ENCODE measurements at regions not wholly inside any gene's neighbourhood (a gene's known extent, or its start where the extent isn't known, plus 50 kb on each side); places are given as distances from the start of the nearest gene placed in this dataset.
"Not testable (repeated sequence)": the region's sequence is repeated elsewhere in the genome, so short reads cannot be mapped to it uniquely, and the experiment has no call there.

GRCh38 chr9:13806714-13807113 lies 507.2 kb downstream of the NFIB start:
- FAIRE-seq (no peak), DNase-seq (no peak)
- 57 to 77% (median 64%) methylated on average over 2 of the region's 2 CpGs for WGBS, 3 donors

GRCh38 chr9:13805546-13805945 lies 508.4 kb downstream of the NFIB start:
- Histone ChIP-seq H3K36me3 (ENCODE audit: control insufficient read depth in 3 of 3, insufficient read depth in 2 of 3, low read depth in 1 of 3, low read length in 3 of 3) (no peaks in the 10 kb centered on the region), H3K9me3 (ENCODE audit: control insufficient read depth in 2 of 2, insufficient read depth in 1 of 2, low read depth in 1 of 2, low read length in 1 of 2) (no peaks in the 10 kb centered on the region), H3K4me1 (ENCODE audit: control insufficient read depth in 3 of 3, insufficient read depth in 2 of 3, low read depth in 1 of 3, low read length in 2 of 3) (no peaks in the 10 kb centered on the region), H3K27ac (ENCODE audit: low read depth in 1 of 3, low read length in 2 of 3) (no peak overlapping the region), H3K4me3 (ENCODE audit: low read depth in 1 of 3, low read length in 3 of 3) (no peak overlapping the region), H3K27me3 (ENCODE audit: control insufficient read depth in 3 of 3, insufficient read depth in 3 of 3, low read length in 3 of 3) (no peaks in the 10 kb centered on the region)
- 64 to 71% (median 67%) methylated on average over 5 of the region's 5 CpGs for WGBS, 3 donors
- FAIRE-seq (no peak), DNase-seq (no peak)

More at GRCh38 chr9:13806714-13807113, 507.2 kb downstream of the NFIB start:
- Histone ChIP-seq H3K4me1 (ENCODE audit: control insufficient read depth in 3 of 3, insufficient read depth in 2 of 3, low read depth in 1 of 3, low read length in 2 of 3) (no peaks in the 10 kb centered on the region), H3K27ac (ENCODE audit: low read depth in 1 of 3, low read length in 2 of 3) (no peak overlapping the region), H3K4me3 (ENCODE audit: low read depth in 1 of 3, low read length in 3 of 3) (no peak overlapping the region), H3K27me3 (ENCODE audit: control insufficient read depth in 3 of 3, insufficient read depth in 3 of 3, low read length in 3 of 3) (no peaks in the 10 kb centered on the region), H3K9me3 (ENCODE audit: control insufficient read depth in 2 of 2, insufficient read depth in 1 of 2, low read depth in 1 of 2, low read length in 1 of 2) (no peaks in the 10 kb centered on the region), H3K36me3 (ENCODE audit: control insufficient read depth in 3 of 3, insufficient read depth in 2 of 3, low read depth in 1 of 3, low read length in 3 of 3) (no peaks in the 10 kb centered on the region)

DNA sequence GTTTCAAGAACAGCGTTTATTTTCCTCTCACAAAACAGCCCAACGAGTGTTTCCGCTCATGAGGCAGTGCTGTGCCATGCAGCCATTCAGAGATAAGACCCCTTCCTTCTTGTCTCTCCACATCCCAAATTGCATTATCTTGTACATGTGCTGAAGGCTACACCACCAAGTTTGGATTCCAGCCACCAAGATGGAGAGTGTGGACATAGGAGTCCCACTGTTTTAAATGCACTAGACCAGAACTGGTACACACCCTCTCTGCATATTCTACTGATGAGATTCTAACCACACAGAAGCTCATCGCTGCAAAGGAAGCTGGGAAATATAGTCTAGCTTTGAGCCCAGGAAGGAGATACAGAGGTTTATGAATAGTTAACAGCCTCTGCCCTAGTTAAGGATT lies 509.4 kb downstream of the NFIB start:
- FAIRE-seq: no peak
- no peak for DNase-seq
- Histone ChIP-seq H3K27me3 (ENCODE audit: control insufficient read depth in 3 of 3, insufficient read depth in 3 of 3, low read length in 3 of 3) (no peaks in the 10 kb centered on the region), H3K36me3 (ENCODE audit: control insufficient read depth in 3 of 3, insufficient read depth in 2 of 3, low read depth in 1 of 3, low read length in 3 of 3) (no peaks in the 10 kb centered on the region), H3K4me1 (ENCODE audit: control insufficient read depth in 3 of 3, insufficient read depth in 2 of 3, low read depth in 1 of 3, low read length in 2 of 3) (no peaks in the 10 kb centered on the region), H3K9me3 (ENCODE audit: control insufficient read depth in 2 of 2, insufficient read depth in 1 of 2, low read depth in 1 of 2, low read length in 1 of 2) (no peaks in the 10 kb centered on the region), H3K4me3 (ENCODE audit: low read depth in 1 of 3, low read length in 3 of 3) (no peak overlapping the region), H3K27ac (ENCODE audit: low read depth in 1 of 3, low read length in 2 of 3) (no peak overlapping the region)
- whole genome bisulfite sequencing, 3 donors: 77 to 83% (median 80%) methylated on average over 4 of the region's 4 CpGs

- Histone ChIP-seq H3K27ac (ENCODE audit: low read depth in 1 of 3, low read length in 2 of 3) (no peak overlapping the region), H3K4me1 (ENCODE audit: control insufficient read depth in 3 of 3, insufficient read depth in 2 of 3, low read depth in 1 of 3, low read length in 2 of 3) (no peaks in the 10 kb centered on the region), H3K27me3 (ENCODE audit: control insufficient read depth in 3 of 3, insufficient read depth in 3 of 3, low read length in 3 of 3) (no peaks in the 10 kb centered on the region), H3K9me3 (ENCODE audit: control insufficient read depth in 2 of 2, insufficient read depth in 1 of 2, low read depth in 1 of 2, low read length in 1 of 2) (no peaks in the 10 kb centered on the region), H3K4me3 (ENCODE audit: low read depth in 1 of 3, low read length in 3 of 3) (no peak overlapping the region), H3K36me3 (ENCODE audit: control insufficient read depth in 3 of 3, insufficient read depth in 2 of 3, low read depth in 1 of 3, low read length in 3 of 3) (no peaks in the 10 kb centered on the region)
- FAIRE-seq: no peak
- no peak for DNase-seq
- 74 to 87% (median 87%) methylated on average over 3 of the region's 3 CpGs for WGBS, 3 donors
These were observed 513.2 kb downstream of the NFIB start for GRCh38 chr9:13800776-13801175.

DNA sequence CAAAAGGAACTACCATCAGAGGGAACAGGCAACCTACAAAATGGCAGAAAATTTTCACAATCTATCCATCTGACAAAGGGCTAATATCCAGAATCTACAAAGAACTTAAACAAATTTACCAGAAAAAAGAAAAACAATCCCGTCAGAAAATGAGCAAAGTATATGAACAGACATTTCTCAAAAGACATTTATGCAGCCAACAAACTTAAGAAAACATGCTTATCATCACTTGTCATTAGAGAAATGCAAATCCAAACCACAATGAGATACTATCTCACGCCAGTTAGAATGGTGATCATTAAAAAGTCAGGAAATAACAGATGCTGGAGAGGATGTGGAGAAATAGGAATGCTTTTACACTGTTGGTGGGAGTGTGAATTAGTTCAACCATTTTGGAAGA lies 516.2 kb downstream of the NFIB start:
- FAIRE-seq; H3K27me3 ChIP-seq (ENCODE audit: control insufficient read depth in 3 of 3, insufficient read depth in 3 of 3, low read length in 3 of 3); H3K4me1 ChIP-seq (ENCODE audit: control insufficient read depth in 3 of 3, insufficient read depth in 2 of 3, low read depth in 1 of 3, low read length in 2 of 3); H3K9me3 ChIP-seq (ENCODE audit: control insufficient read depth in 2 of 2, insufficient read depth in 1 of 2, low read depth in 1 of 2, low read length in 1 of 2); H3K4me3 ChIP-seq (ENCODE audit: low read depth in 1 of 3, low read length in 3 of 3); H3K36me3 ChIP-seq (ENCODE audit: control insufficient read depth in 3 of 3, insufficient read depth in 2 of 3, low read depth in 1 of 3, low read length in 3 of 3); DNase-seq; H3K27ac ChIP-seq (ENCODE audit: low read depth in 1 of 3, low read length in 2 of 3): not testable (repeated sequence)
- 87 to 94% (median 93%) methylated on average over 2 of the region's 2 CpGs for WGBS, 3 donors

- no peak overlapping the region for H3K4me3 ChIP-seq (ENCODE audit: low read depth in 1 of 3, low read length in 3 of 3)
- peaks cover 0 to 5% (median 0%) of the 10 kb centered on the region in 3 donors for H3K4me1 ChIP-seq (ENCODE audit: control insufficient read depth in 3 of 3, insufficient read depth in 2 of 3, low read depth in 1 of 3, low read length in 2 of 3)
- DNase-seq: peak; percentile 48 to 75
- no peaks in the 10 kb centered on the region for H3K27me3 ChIP-seq (ENCODE audit: control insufficient read depth in 3 of 3, insufficient read depth in 3 of 3, low read length in 3 of 3)
- 14 to 53% (median 45%) methylated on average over 4 of the region's 4 CpGs for WGBS, 3 donors
- no peaks in the 10 kb centered on the region for H3K9me3 ChIP-seq (ENCODE audit: control insufficient read depth in 2 of 2, insufficient read depth in 1 of 2, low read depth in 1 of 2, low read length in 1 of 2)
- H3K27ac ChIP-seq (ENCODE audit: low read depth in 1 of 3, low read length in 2 of 3): no peak overlapping the region
- H3K36me3 ChIP-seq (ENCODE audit: control insufficient read depth in 3 of 3, insufficient read depth in 2 of 3, low read depth in 1 of 3, low read length in 3 of 3): no peaks in the 10 kb centered on the region
- FAIRE-seq: no peak
These were observed 512.3 kb upstream of the MPDZ start for GRCh38 chr9:13791816-13792215.

DNA sequence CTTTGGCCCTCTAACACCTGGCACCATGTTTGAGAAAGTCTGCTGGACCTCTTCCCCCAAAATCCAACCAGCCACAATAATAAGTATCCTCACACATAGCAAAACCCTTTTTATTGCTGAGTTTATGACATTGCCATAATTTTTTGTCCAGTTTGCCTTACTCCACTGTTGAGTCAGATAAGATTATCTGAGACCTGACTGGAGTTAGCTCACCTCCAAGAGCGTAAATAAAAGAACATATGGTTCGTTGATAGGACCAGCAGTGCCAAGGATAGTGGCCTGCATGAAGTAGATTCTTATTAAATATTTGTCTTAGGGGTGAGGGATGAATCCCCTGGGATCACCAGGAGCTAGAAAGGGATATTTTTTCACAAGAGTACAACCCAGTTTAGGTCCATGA lies 510.6 kb upstream of the MPDZ start:
- FAIRE-seq (no peak), DNase-seq (peak; percentile 5 to 21)
- no peaks in the 10 kb centered on the region for H3K36me3 ChIP-seq (ENCODE audit: control insufficient read depth in 3 of 3, insufficient read depth in 2 of 3, low read depth in 1 of 3, low read length in 3 of 3)
- H3K27me3 ChIP-seq (ENCODE audit: control insufficient read depth in 3 of 3, insufficient read depth in 3 of 3, low read length in 3 of 3): no peaks in the 10 kb centered on the region
- H3K27ac ChIP-seq (ENCODE audit: low read depth in 1 of 3, low read length in 2 of 3): no peak overlapping the region
- H3K9me3 ChIP-seq (ENCODE audit: control insufficient read depth in 2 of 2, insufficient read depth in 1 of 2, low read depth in 1 of 2, low read length in 1 of 2): no peaks in the 10 kb centered on the region
- 20 to 58% (median 30%) methylated on average over 2 of the region's 2 CpGs for WGBS, 3 donors
- peaks cover 0 to 5% (median 0%) of the 10 kb centered on the region in 3 donors for H3K4me1 ChIP-seq (ENCODE audit: control insufficient read depth in 3 of 3, insufficient read depth in 2 of 3, low read depth in 1 of 3, low read length in 2 of 3)
- no peak overlapping the region for H3K4me3 ChIP-seq (ENCODE audit: low read depth in 1 of 3, low read length in 3 of 3)

- Histone ChIP-seq H3K4me3 (ENCODE audit: low read depth in 1 of 3, low read length in 3 of 3) (no peak overlapping the region), H3K36me3 (ENCODE audit: control insufficient read depth in 3 of 3, insufficient read depth in 2 of 3, low read depth in 1 of 3, low read length in 3 of 3) (no peaks in the 10 kb centered on the region), H3K9me3 (ENCODE audit: control insufficient read depth in 2 of 2, insufficient read depth in 1 of 2, low read depth in 1 of 2, low read length in 1 of 2) (no peaks in the 10 kb centered on the region), H3K4me1 (ENCODE audit: control insufficient read depth in 3 of 3, insufficient read depth in 2 of 3, low read depth in 1 of 3, low read length in 2 of 3) (peaks cover 0 to 5% (median 0%) of the 10 kb centered on the region in 3 donors), H3K27me3 (ENCODE audit: control insufficient read depth in 3 of 3, insufficient read depth in 3 of 3, low read length in 3 of 3) (no peaks in the 10 kb centered on the region), H3K27ac (ENCODE audit: low read depth in 1 of 3, low read length in 2 of 3) (peak overlapping the region in 1 of 3 donors; percentile 7)
- DNase-seq (peak in 1 of 2 donors; percentile 11), FAIRE-seq (no peak)
- WGBS, 3 donors: 49 to 69% (median 69%) methylated on average over 10 of the region's 10 CpGs
These were observed 507.8 kb upstream of the MPDZ start for GRCh38 chr9:13787234-13787833.

DNA sequence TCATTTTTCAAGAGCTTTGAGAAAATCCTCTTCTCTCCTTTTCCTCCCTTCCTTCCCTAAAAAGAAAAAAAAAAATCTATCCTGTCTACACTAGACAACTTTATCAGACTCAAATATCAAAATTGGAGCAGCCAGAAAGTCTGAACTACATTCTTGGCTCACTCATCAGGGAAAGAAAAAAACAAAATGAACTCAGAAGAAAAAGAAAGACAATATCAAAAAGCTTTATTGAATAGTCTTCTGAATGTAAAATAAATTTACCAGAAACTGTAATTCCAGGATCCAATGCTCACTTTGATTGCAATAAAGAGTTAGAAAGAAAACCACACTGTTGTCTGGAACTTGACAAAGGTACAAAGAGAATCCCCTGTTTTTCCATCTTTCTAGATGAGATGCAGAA lies 507.2 kb upstream of the MPDZ start:
- DNase-seq (no peak), FAIRE-seq (no peak)
- no peak overlapping the region for H3K27ac ChIP-seq (ENCODE audit: low read depth in 1 of 3, low read length in 2 of 3)

More for the DNA sequence above, 507.2 kb upstream of the MPDZ start:
- Histone ChIP-seq H3K4me3 (ENCODE audit: low read depth in 1 of 3, low read length in 3 of 3) (no peak overlapping the region), H3K36me3 (ENCODE audit: control insufficient read depth in 3 of 3, insufficient read depth in 2 of 3, low read depth in 1 of 3, low read length in 3 of 3) (no peaks in the 10 kb centered on the region), H3K4me1 (ENCODE audit: control insufficient read depth in 3 of 3, insufficient read depth in 2 of 3, low read depth in 1 of 3, low read length in 2 of 3) (peaks cover 0 to 4% (median 0%) of the 10 kb centered on the region in 3 donors), H3K9me3 (ENCODE audit: control insufficient read depth in 2 of 2, insufficient read depth in 1 of 2, low read depth in 1 of 2, low read length in 1 of 2) (no peaks in the 10 kb centered on the region), H3K27me3 (ENCODE audit: control insufficient read depth in 3 of 3, insufficient read depth in 3 of 3, low read length in 3 of 3) (no peaks in the 10 kb centered on the region)
